HG03108 (cell line): ENCODE measurements at regions not wholly inside any gene's neighbourhood (a gene's known extent, or its start where the extent isn't known, plus 50 kb on each side); places are given as distances from the start of the nearest gene placed in this dataset.

ENCODE experiments used
- ATAC-seq: cut with Tn5 transposase; IDR thresholded peaks from one replicate; pipeline ENCODE4 v1.9.1; 2021; ENCODE audit warnings: moderate library complexity; ENCODE audit not compliant: unreplicated experiment

GRCh38 chr3:83092521-83093221 is 1331.2 kb upstream of the GBE1 start:
- ATAC-seq: no peak

- no peak for ATAC-seq
Measured at GRCh38 chr3:83076041-83076440, 1314.6 kb upstream of the GBE1 start.

- no peak for ATAC-seq
Measured at GRCh38 chr3:83074485-83074884, 1313.0 kb upstream of the GBE1 start.

- no peak for ATAC-seq
Measured at GRCh38 chr3:83065851-83066460, 1304.5 kb upstream of the GBE1 start.

- ATAC-seq: no peak
Measured at GRCh38 chr3:83063446-83063845, 1302.0 kb upstream of the GBE1 start.

GRCh38 chr3:83048556-83048955 is 1287.1 kb upstream of the GBE1 start:
- ATAC-seq: no peak

GRCh38 chr3:83039422-83039821 is 1278.0 kb upstream of the GBE1 start:
- no peak for ATAC-seq

GRCh38 chr3:83035704-83036010 is 1274.2 kb upstream of the GBE1 start:
- ATAC-seq: no peak

- no peak for ATAC-seq
Measured at GRCh38 chr3:83034806-83035703, 1273.6 kb upstream of the GBE1 start.

GRCh38 chr3:83033133-83033532 is 1271.7 kb upstream of the GBE1 start:
- no peak for ATAC-seq

- no peak for ATAC-seq
Measured at GRCh38 chr3:83023086-83023485, 1261.6 kb upstream of the GBE1 start.

GRCh38 chr3:83011481-83011880 is 1250.0 kb upstream of the GBE1 start:
- ATAC-seq: no peak

- ATAC-seq: no peak
Measured at GRCh38 chr3:83003917-83004316, 1242.5 kb upstream of the GBE1 start.

GRCh38 chr3:83002869-83003445 is 1241.5 kb upstream of the GBE1 start:
- ATAC-seq: no peak

- no peak for ATAC-seq
Measured at GRCh38 chr3:82999777-83000176, 1238.3 kb upstream of the GBE1 start.

- no peak for ATAC-seq
Measured at GRCh38 chr3:82978368-82978767, 1216.9 kb upstream of the GBE1 start.

- no peak for ATAC-seq
Measured at GRCh38 chr3:82977871-82978270, 1216.4 kb upstream of the GBE1 start.

GRCh38 chr3:82973791-82974190 is 1212.3 kb upstream of the GBE1 start:
- ATAC-seq: no peak

GRCh38 chr3:82960379-82960778 is 1198.9 kb upstream of the GBE1 start:
- ATAC-seq: no peak

GRCh38 chr3:82957696-82958095 is 1196.3 kb upstream of the GBE1 start:
- no peak for ATAC-seq

- ATAC-seq: no peak
Measured at GRCh38 chr3:82957079-82957478, 1195.6 kb upstream of the GBE1 start.

GRCh38 chr3:82954486-82954885 is 1193.0 kb upstream of the GBE1 start:
- no peak for ATAC-seq
